ENCODE measurements at regions not wholly inside any gene's neighbourhood (a gene's known extent, or its start where the extent isn't known, plus 50 kb on each side); places are given as distances from the start of the nearest gene placed in this dataset.

GRCh38 chr12:60209933-60210332 lies 614.1 kb downstream of the SLC16A7 start:
- no peak for TF ChIP-seq POLR2A (IDR thresholded peaks at IDR 0.05)
- no peak for TF ChIP-seq CTCF (IDR thresholded peaks at IDR 0.05)

Data from sigmoid colon (tissue), 3 donors.